ENCODE measurements at regions not wholly inside any gene's neighbourhood (a gene's known extent, or its start where the extent isn't known, plus 50 kb on each side); places are given as distances from the start of the nearest gene placed in this dataset.

GRCh38 chr6:139777202-139777970 lies 402.9 kb upstream of the CITED2 start (continued):
- TF ChIP-seq PRDM10 (IDR thresholded peaks at IDR 0.05; ENCODE audit: partially characterized antibody) (no peak), ZFP36 (IDR thresholded peaks at IDR 0.05; ENCODE audit: low read depth, low read length, partially characterized antibody) (peak; percentile 9), BCL6 (CRISPR knock-in tag; IDR thresholded peaks at IDR 0.05) (no peak), HDAC3 (IDR thresholded peaks at IDR 0.05; ENCODE audit: borderline replicate concordance, partially characterized antibody) (peak; percentile 82), SMAD4 (CRISPR knock-in tag; conservative IDR thresholded peaks at IDR 0.05) (peak; percentile 99), AFF1 (IDR thresholded peaks at IDR 0.05; ENCODE audit: low read depth in 1 of 2, partially characterized antibody in 2 of 2) (peak in 1 of 2 experiments; percentile 62), ZNF239 (CRISPR knock-in tag; IDR thresholded peaks at IDR 0.05) (no peak), L3MBTL2 (IDR thresholded peaks at IDR 0.05) (peak; percentile 31; the same call in 1 of the 2 replicates), RFX1 (IDR thresholded peaks at IDR 0.05) (0 out of 2 replicates have a peak, but pooled peaks have one; percentile 5), YY1 (IDR thresholded peaks at IDR 0.05; ENCODE audit: borderline replicate concordance in 1 of 3, control insufficient read depth in 1 of 3, extremely low read depth in 1 of 3, insufficient read depth in 3 of 3, insufficient read length in 1 of 3, insufficient replicate concordance in 2 of 3, low read depth in 1 of 3, low read length in 2 of 3) (peak in 1 of 3 experiments; percentile 65), PCBP2 (IDR thresholded peaks at IDR 0.05; ENCODE audit: low read depth, low read length, poor library complexity, severe bottlenecking) (no peak), NFRKB (IDR thresholded peaks at IDR 0.05; ENCODE audit: low read depth) (0 out of 2 replicates have a peak, but pooled peaks have one; percentile 27), TAL1 (IDR thresholded peaks at IDR 0.05) (peak; percentile 24), POLR2AphosphoS2 (IDR thresholded peaks at IDR 0.05; ENCODE audit: low read length) (no peak), ZNF24 (IDR thresholded peaks at IDR 0.05) (peak; percentile 99), ZNF384 (IDR thresholded peaks at IDR 0.05; ENCODE audit: low read depth, low read length) (no peak), RAD21 (CRISPR knock-in tag; conservative IDR thresholded peaks at IDR 0.05 in 1 of 2, IDR thresholded peaks at IDR 0.05 in 1 of 2) (peak; percentile 28 to 45), ARID1B (IDR thresholded peaks at IDR 0.05) (peak; percentile 61)
- TF ChIP-seq, protein P1, sequence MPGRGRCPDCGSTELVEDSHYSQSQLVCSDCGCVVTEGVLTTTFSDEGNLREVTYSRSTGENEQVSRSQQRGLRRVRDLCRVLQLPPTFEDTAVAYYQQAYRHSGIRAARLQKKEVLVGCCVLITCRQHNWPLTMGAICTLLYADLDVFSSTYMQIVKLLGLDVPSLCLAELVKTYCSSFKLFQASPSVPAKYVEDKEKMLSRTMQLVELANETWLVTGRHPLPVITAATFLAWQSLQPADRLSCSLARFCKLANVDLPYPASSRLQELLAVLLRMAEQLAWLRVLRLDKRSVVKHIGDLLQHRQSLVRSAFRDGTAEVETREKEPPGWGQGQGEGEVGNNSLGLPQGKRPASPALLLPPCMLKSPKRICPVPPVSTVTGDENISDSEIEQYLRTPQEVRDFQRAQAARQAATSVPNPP (IDR thresholded peaks at IDR 0.05; ENCODE audit: borderline replicate concordance, insufficient read depth, insufficient read length), result no peak

Data from K562 (cell line).